ENCODE measurements at regions not wholly inside any gene's neighbourhood (a gene's known extent, or its start where the extent isn't known, plus 50 kb on each side); places are given as distances from the start of the nearest gene placed in this dataset.

GRCh38 chr2:237177052-237177451 is 91.4 kb downstream of the COPS8 start:
- TF ChIP-seq CTCF (IDR thresholded peaks at IDR 0.05) (no peak), POLR2A (IDR thresholded peaks at IDR 0.05) (no peak)

All from uterus (tissue), 2 donors.